PC-9 (cell line): ENCODE measurements at regions not wholly inside any gene's neighbourhood (a gene's known extent, or its start where the extent isn't known, plus 50 kb on each side); places are given as distances from the start of the nearest gene placed in this dataset.
"Not testable (repeated sequence)": the region's sequence is repeated elsewhere in the genome, so short reads cannot be mapped to it uniquely, and the experiment has no call there.

ENCODE experiments used
- BruUV-seq: library from RNA; stranded (reverse); fragments of 400-500 nt; replicated peaks from 2 replicates; lab custom pipeline; 2021; lab: Mats Ljungman, UMichigan
- CTCF ChIA-PET: fragments of 300-600 bp; sonication (Branson Sonifier 250); formaldehyde crosslinking; loops from one replicate; lab custom pipeline; 2022; ENCODE audit warnings: antibody characterized with exemption; lab: Charles Lee
- POLR2A ChIA-PET: fragments of 300-600 bp; sonication (Branson Sonifier 250); formaldehyde crosslinking; loops from one replicate; lab custom pipeline; 2022; ENCODE audit warnings: antibody characterized with exemption; ENCODE audit not compliant: unreplicated experiment; lab: Charles Lee
- DNase-seq, 2 experiments: peaks; one replicate each; pipeline versions ENCODE4 v3.0.0 to v3.0.0-alpha.2; 2015 to 2022; ENCODE audit warnings: mixed read lengths in 1 of 2
- H2AFZ ChIP-seq: fragments of 200-600 bp; sonication (generic); 2 replicates; pipeline ENCODE4 v1.8.1; 2017; ENCODE audit warnings: antibody characterized with exemption
- H3F3A ChIP-seq: fragments of 200-600 bp; sonication (generic); 2 replicates; pipeline ENCODE4 v1.8.1; 2017; ENCODE audit warnings: antibody characterized with exemption, mild to moderate bottlenecking, low read depth; ENCODE audit not compliant: insufficient read depth
- H3K27ac ChIP-seq: fragments of 200-600 bp; sonication (generic); 2 replicates; pipeline ENCODE4 v1.6.1; 2016; ENCODE audit warnings: mixed run types
- H3K27me3 ChIP-seq: fragments of 200-600 bp; sonication (generic); 2 replicates; pipeline ENCODE4 v1.6.1; 2016; ENCODE audit warnings: low read depth, mixed run types; ENCODE audit not compliant: insufficient read depth
- H3K36me3 ChIP-seq: fragments of 200-600 bp; sonication (generic); 2 replicates; pipeline ENCODE4 v1.6.1; 2016; ENCODE audit warnings: low read depth, mixed run types
- H3K4me1 ChIP-seq: fragments of 200-600 bp; sonication (generic); replicated peaks from 2 replicates; pipeline ENCODE4 v1.6.1; 2016; ENCODE audit warnings: mixed run types; ENCODE audit not compliant: insufficient read depth
- H3K4me2 ChIP-seq: fragments of 200-600 bp; sonication (generic); 2 replicates; pipeline ENCODE4 v1.6.1; 2017; ENCODE audit warnings: mixed run types
- H3K4me3 ChIP-seq: fragments of 200-600 bp; sonication (generic); 2 replicates; pipeline ENCODE4 v1.6.1; 2016; ENCODE audit warnings: mixed run types
- H3K79me2 ChIP-seq: fragments of 200-600 bp; sonication (generic); 2 replicates; pipeline ENCODE4 v1.6.1; 2017; ENCODE audit warnings: low read depth, mixed run types
- H3K9me2 ChIP-seq: fragments of 200-600 bp; sonication (generic); 2 replicates; pipeline ENCODE4 v1.8.1; 2017; ENCODE audit warnings: mild to moderate bottlenecking; ENCODE audit not compliant: insufficient read depth
- H3K9me3 ChIP-seq: fragments of 200-600 bp; sonication (generic); 2 replicates; pipeline ENCODE4 v1.8.1; 2016; ENCODE audit warnings: low read depth; ENCODE audit not compliant: insufficient read depth
- H4K20me1 ChIP-seq: fragments of 200-600 bp; sonication (generic); 2 replicates; pipeline ENCODE4 v1.8.1; 2017; ENCODE audit not compliant: insufficient read depth
- CTCF ChIP-seq: fragments of 200-600 bp; sonication (generic); conservative IDR thresholded peaks from 2 replicates; pipeline ENCODE4 v1.6.1; 2017; ENCODE audit warnings: mixed run types, antibody characterized with exemption, mild to moderate bottlenecking, moderate library complexity
- EZH2 ChIP-seq: fragments of 200-600 bp; sonication (generic); IDR thresholded peaks from 2 replicates; pipeline ENCODE4 v1.8.0; 2017; ENCODE audit warnings: antibody characterized with exemption, low read depth
- intact Hi-C: fragments of 100-400 bp; cut with micrococcal nuclease; formaldehyde crosslinking; loops from one replicate; pipeline ENCODE4 v1.10.0; 2022; ENCODE audit not compliant: unreplicated experiment

- no peak for DNase-seq
- Histone ChIP-seq H3F3A (no peaks in the 10 kb centered on the region), H3K9me3 (no peaks in the 10 kb centered on the region), H3K27ac (no peak overlapping the region), H3K36me3 (no peaks in the 10 kb centered on the region), H3K4me3 (no peak overlapping the region), H3K9me2 (no peaks in the 10 kb centered on the region), H3K79me2 (no peaks in the 10 kb centered on the region), H3K4me2 (no peak overlapping the region), H2AFZ (no peak overlapping the region), H3K27me3 (no peaks in the 10 kb centered on the region), H4K20me1 (no peaks in the 10 kb centered on the region), H3K4me1 (no peaks in the 10 kb centered on the region)
- BruUV-seq, result no TSS peak
- no peak for TF ChIP-seq EZH2
- TF ChIP-seq CTCF, result no peak
- POLR2A ChIA-PET, result no interaction called here
- CTCF ChIA-PET, result no interaction called here
- intact Hi-C loops, result no loop called here
Measured at GRCh38 chr3:153818338-153818737, 302.9 kb upstream of the ARHGEF26 start.

- POLR2A ChIA-PET, result no interaction called here
- H3K4me3 ChIP-seq, result no peak overlapping the region
- H3K27ac ChIP-seq, result no peak overlapping the region
- H3K27me3 ChIP-seq, result no peaks in the 10 kb centered on the region
- H3K9me2 ChIP-seq, result no peaks in the 10 kb centered on the region
- no peak for DNase-seq
- H3K79me2 ChIP-seq, result no peaks in the 10 kb centered on the region
- no peak overlapping the region for H2AFZ ChIP-seq
- H4K20me1 ChIP-seq, result no peaks in the 10 kb centered on the region
- BruUV-seq, result no TSS peak
- no peaks in the 10 kb centered on the region for H3K36me3 ChIP-seq
- H3F3A ChIP-seq, result no peaks in the 10 kb centered on the region
- TF ChIP-seq CTCF (no peak), EZH2 (no peak)
- intact Hi-C loops, result no loop called here
- no peak overlapping the region for H3K4me2 ChIP-seq
- H3K4me1 ChIP-seq, result no peaks in the 10 kb centered on the region
- H3K9me3 ChIP-seq, result no peaks in the 10 kb centered on the region
- CTCF ChIA-PET, result no interaction called here
Measured at GRCh38 chr3:153820035-153820434, 301.2 kb upstream of the ARHGEF26 start.

- H3K9me2 ChIP-seq, H3K4me1 ChIP-seq, H3K27me3 ChIP-seq, CTCF ChIA-PET, H3K9me3 ChIP-seq, H3F3A ChIP-seq, H3K79me2 ChIP-seq, POLR2A ChIA-PET, H3K4me3 ChIP-seq, H3K36me3 ChIP-seq, H3K27ac ChIP-seq, BruUV-seq, H4K20me1 ChIP-seq: not testable (repeated sequence)
- peak; percentile 39 to 56 for DNase-seq
- H2AFZ ChIP-seq, result 0 out of 2 replicates have a peak overlapping the region, but pooled peaks have one; percentile 20
- peak overlapping the region; percentile 12; the same call in 1 of the 2 replicates for H3K4me2 ChIP-seq
- intact Hi-C loops, result loop anchor here (2.0 to 5.0 kb wide), 2 partner anchors 666 to 776 kb away; partner anchors contain the start of gene RAP2B
Measured at GRCh38 chr3:153828346-153828745, 292.8 kb upstream of the ARHGEF26 start.

GRCh38 chr3:153829606-153830170 is 291.5 kb upstream of the ARHGEF26 start:
- DNase-seq, result no peak
- H3K27ac ChIP-seq, result no peak overlapping the region; the same call in 1 of the 2 replicates
- no peak overlapping the region for H3K4me2 ChIP-seq
- H2AFZ ChIP-seq, result 0 out of 2 replicates have a peak overlapping the region, but pooled peaks have one; percentile 20
- H3K9me2 ChIP-seq, result no peaks in the 10 kb centered on the region
- no peaks in the 10 kb centered on the region for H4K20me1 ChIP-seq
- no peak overlapping the region for H3K4me3 ChIP-seq
- no peaks in the 10 kb centered on the region for H3F3A ChIP-seq
- BruUV-seq, result no TSS peak
- H3K36me3 ChIP-seq, result no peaks in the 10 kb centered on the region
- intact Hi-C loops, result loop anchor here (2.0 to 5.0 kb wide), 2 partner anchors 667 to 777 kb away; partner anchors contain the start of gene RAP2B
- peaks cover 8% of the 10 kb centered on the region for H3K9me3 ChIP-seq
- no peaks in the 10 kb centered on the region for H3K27me3 ChIP-seq
- TF ChIP-seq CTCF (no peak), EZH2 (no peak)
- CTCF ChIA-PET, result no interaction called here
- 0 out of 2 replicates have a peak, but pooled peaks cover 9% of the 10 kb centered on the region for H3K4me1 ChIP-seq
- POLR2A ChIA-PET, result no interaction called here
- H3K79me2 ChIP-seq, result no peaks in the 10 kb centered on the region
